Liver (tissue), 3 donors: ENCODE measurements at regions not wholly inside any gene's neighbourhood (a gene's known extent, or its start where the extent isn't known, plus 50 kb on each side); places are given as distances from the start of the nearest gene placed in this dataset.

Experiments
- CTCF ChIP-seq: fragments of 150-350 bp; IDR thresholded peaks from 2 replicates; pipeline ENCODE4 v1.5.1; 2017; ENCODE audit warnings: improper control_type of control experiment, low read depth, low read length; ENCODE audit not compliant: missing input control
- RAD21 ChIP-seq, 2 donors: IDR thresholded peaks; 2 replicates each; pipeline ENCODE4 v1.6.1; 2016; ENCODE audit warnings: antibody characterized with exemption in 2 of 2, mild to moderate bottlenecking in 2 of 2
- donor health status: healthy.
- donor health status: healthy.

GRCh38 chr14:37819155-37820015 is 224.0 kb downstream of the TTC6 start:
- no peak for TF ChIP-seq RAD21 (IDR thresholded peaks at IDR 0.05)
- no peak for TF ChIP-seq CTCF
